HepG2 (cell line): ENCODE measurements at regions not wholly inside any gene's neighbourhood (a gene's known extent, or its start where the extent isn't known, plus 50 kb on each side); places are given as distances from the start of the nearest gene placed in this dataset.

Experiments
- ATAC-seq: fragments of 200-7000 bp; cut with Tn5 transposase; 3 replicates; pipeline ENCODE4 v1.9.1; 2020; ENCODE audit warnings: mild to moderate bottlenecking, moderate library complexity
- BruUV-seq: library from RNA; stranded (reverse); fragments of 400-500 nt; replicated peaks from 2 replicates; lab custom pipeline; 2021; lab: Mats Ljungman, UMichigan
- CTCF ChIA-PET: fragments of 300-600 bp; formaldehyde crosslinking; extraction: SDS; loops from one replicate; lab custom pipeline; 2021; ENCODE audit warnings: low total read pairs, inconsistent platforms, low intra/inter-chr PET ratio; lab: Yijun Ruan, JAX
- POLR2A ChIA-PET: fragments of 350-600 bp; sonication (Branson Sonifier 250); formaldehyde crosslinking; loops from one replicate; lab custom pipeline; 2020; ENCODE audit warnings: antibody characterized with exemption, inconsistent platforms; lab: Yijun Ruan, JAX
- DNase-seq: peaks from one replicate; pipeline ENCODE4 v3.0.0-alpha.2; 2015; ENCODE audit warnings: low spot score
- FAIRE-seq: peaks from 3 replicates; lab custom pipeline; 2011; peaks lifted over from hg19 to GRCh38; lab: Jason Lieb, UNC
- H2AFZ ChIP-seq: one replicate; pipeline ENCODE4 v1.6.1; 2011; ENCODE audit warnings: low read length, inconsistent platforms
- H3K27ac ChIP-seq: fragments of 300-600 bp; 3 replicates; pipeline ENCODE4 v1.8.0; 2011; ENCODE audit warnings: mixed run types, mild to moderate bottlenecking, mixed read lengths, low read length, inconsistent platforms; ENCODE audit not compliant: insufficient read depth; ENCODE audit errors: extremely low read length
- H3K27me3 ChIP-seq, 2 experiments: fragments of 200-600 bp in 1 of 2; 2 replicates in 1 of 2; 3 replicates in 1 of 2; pipeline versions ENCODE4 v1.6.0 to v1.8.0; 2011; ENCODE audit warnings: low read length in 2 of 2, mild to moderate bottlenecking in 2 of 2, moderate library complexity in 2 of 2, inconsistent platforms in 1 of 2; ENCODE audit not compliant: insufficient read depth in 2 of 2, control insufficient read depth in 1 of 2
- H3K36me3 ChIP-seq, 2 experiments: fragments of 200-600 bp in 1 of 2; replicated peaks in 1 of 2; 2 replicates in 1 of 2; 3 replicates in 1 of 2; pipeline versions ENCODE4 v1.5.1 to v1.8.0; 2011; ENCODE audit warnings: low read length in 2 of 2, inconsistent platforms in 1 of 2; ENCODE audit not compliant: insufficient read depth in 2 of 2, control insufficient read depth in 1 of 2
- H3K4me1 ChIP-seq: 2 replicates; pipeline ENCODE4 v1.5.1; 2012; ENCODE audit warnings: low read length, inconsistent platforms; ENCODE audit not compliant: insufficient read depth
- H3K4me2 ChIP-seq: 2 replicates; pipeline ENCODE4 v1.6.0; 2011; ENCODE audit warnings: low read depth, low read length, inconsistent platforms
- H3K4me3 ChIP-seq, 3 experiments: fragments of 200-600 bp in 1 of 3; sonication (generic), shearing (Covaris generic) in 1 of 3; replicated peaks in 1 of 3; 2 replicates each; pipeline ENCODE4 v1.5.1; 2011 to 2016; ENCODE audit warnings: low read length in 3 of 3, inconsistent platforms in 2 of 3, low read depth in 2 of 3, mild to moderate bottlenecking in 2 of 3, control low read depth in 1 of 3, mixed read lengths in 1 of 3; ENCODE audit not compliant: insufficient read depth in 1 of 3
- H3K79me2 ChIP-seq: one replicate; pipeline ENCODE4 v1.6.1; 2011; ENCODE audit warnings: low read length, inconsistent platforms; ENCODE audit not compliant: insufficient read depth
- H3K9ac ChIP-seq: 2 replicates; pipeline ENCODE4 v1.6.0; 2011; ENCODE audit warnings: mild to moderate bottlenecking, low read depth, low read length, inconsistent platforms; ENCODE audit not compliant: insufficient read depth
- H3K9me3 ChIP-seq: 2 replicates; pipeline ENCODE4 v1.5.1; 2012; ENCODE audit warnings: mild to moderate bottlenecking, low read length
- H4K20me1 ChIP-seq: 2 replicates; pipeline ENCODE4 v1.6.0; 2011; ENCODE audit warnings: inconsistent platforms, mild to moderate bottlenecking, low read length, moderate library complexity; ENCODE audit not compliant: insufficient read depth
- AHR ChIP-seq: IDR thresholded peaks from 2 replicates; pipeline ENCODE4 v1.6.1; 2018; ENCODE audit warnings: missing genetic modification reagents, missing compliant biosample characterization
- ATF4 ChIP-seq, 2 experiments: fragments of 450-650 bp in 1 of 2; sonication (generic) in 1 of 2; formaldehyde crosslinking; IDR thresholded peaks; 2 replicates each; pipeline versions ENCODE4 v1.5.0 to v1.8.0; 2020 to 2022; ENCODE audit warnings: mild to moderate bottlenecking in 1 of 2, missing genetic modification reagents in 1 of 2
- DMAP1 ChIP-seq: IDR thresholded peaks from 2 replicates; pipeline ENCODE4 v1.6.1; 2016
- POGK ChIP-seq: sonication (generic); formaldehyde crosslinking; conservative IDR thresholded peaks from 2 replicates; pipeline ENCODE4 v1.8.0; 2022; ENCODE audit warnings: mild to moderate bottlenecking, moderate library complexity, missing genetic modification reagents
- SATB2 ChIP-seq: sonication (generic); formaldehyde crosslinking; IDR thresholded peaks from 2 replicates; pipeline ENCODE4 v1.5.0; 2020; ENCODE audit warnings: missing genetic modification reagents
- SPEN ChIP-seq: sonication (generic); formaldehyde crosslinking; IDR thresholded peaks from 2 replicates; pipeline ENCODE4 v1.5.1; 2020; ENCODE audit warnings: low read depth, mild to moderate bottlenecking, missing genetic modification reagents
- SRF ChIP-seq: IDR thresholded peaks from 2 replicates; pipeline ENCODE4 v1.6.1; 2011; ENCODE audit warnings: mild to moderate bottlenecking, low read depth, low read length, moderate library complexity
- THAP9 ChIP-seq: sonication (generic); formaldehyde crosslinking; IDR thresholded peaks from 2 replicates; pipeline ENCODE4; 2020; ENCODE audit warnings: missing genetic modification reagents, mild to moderate bottlenecking, borderline replicate concordance
- ZBTB38 ChIP-seq: sonication (generic); formaldehyde crosslinking; IDR thresholded peaks from 2 replicates; pipeline ENCODE4 v1.5.1; 2020; ENCODE audit warnings: mild to moderate bottlenecking, missing genetic modification reagents
- ZNF501 ChIP-seq: sonication (generic); formaldehyde crosslinking; IDR thresholded peaks from 2 replicates; pipeline ENCODE4 v1.5.1; 2020; ENCODE audit warnings: mild to moderate bottlenecking, moderate library complexity, missing genetic modification reagents
- ZNF577 ChIP-seq: sonication (generic); formaldehyde crosslinking; IDR thresholded peaks from 2 replicates; pipeline ENCODE4 v1.4.0; 2020; ENCODE audit warnings: mild to moderate bottlenecking, low read depth, missing genetic modification reagents, borderline replicate concordance
- ZNF713 ChIP-seq: sonication (generic); formaldehyde crosslinking; IDR thresholded peaks from 2 replicates; pipeline ENCODE4 v1.4.0; 2020; ENCODE audit warnings: mild to moderate bottlenecking, missing genetic modification reagents
- ZNF766 ChIP-seq: sonication (generic); formaldehyde crosslinking; IDR thresholded peaks from 2 replicates; pipeline ENCODE4 v1.5.0; 2020; ENCODE audit warnings: missing genetic modification reagents, borderline replicate concordance
- WGBS: methylation state at CpG from one replicate; pipeline ENCODE4 v1.1.6; 2017; ENCODE audit warnings: low lambda C conversion rate; 5-methylcytosine and 5-hydroxymethylcytosine counted together
- in situ Hi-C: cut with HindIII; loops from 2 replicates; pipeline ENCODE4 v1.10.0; 2017; ENCODE audit warnings: low pct_unique_long_range_greater_than_20kb; ENCODE audit not compliant: extremely low pct_ligation_motif_present
- intact Hi-C: fragments of 100-400 bp; cut with micrococcal nuclease; formaldehyde crosslinking; loops from one replicate; pipeline ENCODE4 v1.10.0; 2022; ENCODE audit not compliant: unreplicated experiment
- TF ChIP-seq, protein P1 (sequence below): sonication (generic); formaldehyde crosslinking; IDR thresholded peaks from 2 replicates; pipeline ENCODE4 v1.8.0; 2022; ENCODE audit warnings: missing genetic modification reagents, mild to moderate bottlenecking, inconsistent platforms, borderline replicate concordance
- TF ChIP-seq, protein P2 (sequence below): sonication (generic); formaldehyde crosslinking; IDR thresholded peaks from 2 replicates; pipeline ENCODE4 v1.5.1; 2020; ENCODE audit warnings: missing genetic modification reagents, mild to moderate bottlenecking, borderline replicate concordance

DNA sequence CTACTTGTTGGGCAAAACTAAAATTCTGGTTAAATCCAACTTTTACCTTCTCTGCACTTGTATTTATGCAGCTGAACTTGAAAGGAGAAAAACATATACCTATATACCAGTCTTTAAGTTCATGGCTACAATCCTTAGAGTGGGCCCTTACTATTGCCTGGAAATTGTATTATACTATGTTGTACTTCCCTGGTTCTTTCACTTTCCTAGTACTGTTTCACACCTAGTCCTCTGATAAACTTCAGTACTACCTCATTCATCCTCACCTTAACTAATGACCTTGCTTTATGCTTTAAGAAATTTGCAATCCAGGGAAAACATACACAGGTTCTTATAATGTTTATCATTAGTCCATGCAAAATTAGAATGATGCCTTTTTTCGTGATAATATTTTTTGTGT, 103.8 kb downstream of the HAUS1 start:
- ATAC-seq (no peak), DNase-seq (no peak), FAIRE-seq (no peak)
- Histone ChIP-seq H2AFZ (no peak overlapping the region), H4K20me1 (no peaks in the 10 kb centered on the region), H3K4me3 (no peak overlapping the region), H3K36me3 (no peaks in the 10 kb centered on the region), H3K9me3 (no peaks in the 10 kb centered on the region), H3K79me2 (peaks cover 38% of the 10 kb centered on the region), H3K27me3 (no peaks in the 10 kb centered on the region; a peak in 1 of 5 replicates), H3K27ac (no peak overlapping the region), H3K9ac (no peak overlapping the region), H3K4me1 (no peaks in the 10 kb centered on the region), H3K4me2 (no peak overlapping the region)
- intact Hi-C loops (no loop called here), in situ Hi-C loops (no loop called here)
- CTCF ChIA-PET = no interaction called here
- WGBS = 0% methylated on average over 1 of the region's 1 CpG
- BruUV-seq = no TSS peak
- POLR2A ChIA-PET = no interaction called here
- TF ChIP-seq, protein P1, sequence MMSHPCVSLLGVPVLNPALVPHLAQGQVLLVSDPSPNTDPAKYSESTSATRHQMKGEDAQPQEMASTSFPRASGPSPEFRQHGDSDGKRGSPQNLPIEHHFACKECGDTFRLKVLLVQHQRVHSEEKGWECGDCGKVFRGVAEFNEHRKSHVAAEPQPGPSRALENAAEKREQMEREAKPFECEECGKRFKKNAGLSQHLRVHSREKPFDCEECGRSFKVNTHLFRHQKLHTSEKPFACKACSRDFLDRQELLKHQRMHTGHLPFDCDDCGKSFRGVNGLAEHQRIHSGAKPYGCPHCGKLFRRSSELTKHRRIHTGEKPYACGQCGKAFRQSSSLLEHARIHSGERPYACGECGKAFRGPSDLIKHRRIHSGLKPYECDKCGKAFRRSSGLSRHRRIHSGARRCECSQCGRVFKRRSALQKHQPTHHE (CRISPR knock-in tag) = no peak
- no peak for TF ChIP-seq DMAP1 (CRISPR knock-in tag)
- TF ChIP-seq SRF = no peak
- TF ChIP-seq ZNF501 (CRISPR knock-in tag) = no peak
- TF ChIP-seq, protein P2, sequence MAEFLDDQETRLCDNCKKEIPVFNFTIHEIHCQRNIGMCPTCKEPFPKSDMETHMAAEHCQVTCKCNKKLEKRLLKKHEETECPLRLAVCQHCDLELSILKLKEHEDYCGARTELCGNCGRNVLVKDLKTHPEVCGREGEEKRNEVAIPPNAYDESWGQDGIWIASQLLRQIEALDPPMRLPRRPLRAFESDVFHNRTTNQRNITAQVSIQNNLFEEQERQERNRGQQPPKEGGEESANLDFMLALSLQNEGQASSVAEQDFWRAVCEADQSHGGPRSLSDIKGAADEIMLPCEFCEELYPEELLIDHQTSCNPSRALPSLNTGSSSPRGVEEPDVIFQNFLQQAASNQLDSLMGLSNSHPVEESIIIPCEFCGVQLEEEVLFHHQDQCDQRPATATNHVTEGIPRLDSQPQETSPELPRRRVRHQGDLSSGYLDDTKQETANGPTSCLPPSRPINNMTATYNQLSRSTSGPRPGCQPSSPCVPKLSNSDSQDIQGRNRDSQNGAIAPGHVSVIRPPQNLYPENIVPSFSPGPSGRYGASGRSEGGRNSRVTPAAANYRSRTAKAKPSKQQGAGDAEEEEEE (CRISPR knock-in tag) = no peak
- no peak for TF ChIP-seq ZNF713 (CRISPR knock-in tag)
- TF ChIP-seq ZNF577 (CRISPR knock-in tag) = no peak
- TF ChIP-seq SPEN (CRISPR knock-in tag) = no peak
- no peak for TF ChIP-seq ATF4 (CRISPR knock-in tag; IDR thresholded peaks at IDR 0.05)
- TF ChIP-seq ZNF766 (CRISPR knock-in tag) = no peak
- TF ChIP-seq THAP9 (CRISPR knock-in tag) = no peak
- no peak for TF ChIP-seq ZBTB38 (CRISPR knock-in tag)
- no peak for TF ChIP-seq AHR (CRISPR knock-in tag)
- no peak for TF ChIP-seq POGK (CRISPR knock-in tag)
- no peak for TF ChIP-seq SATB2 (CRISPR knock-in tag)
